GM18520 (cell line): ENCODE measurements at regions not wholly inside any gene's neighbourhood (a gene's known extent, or its start where the extent isn't known, plus 50 kb on each side); places are given as distances from the start of the nearest gene placed in this dataset.

Experiments
- ATAC-seq: cut with Tn5 transposase; IDR thresholded peaks from one replicate; pipeline ENCODE4 v1.9.1; 2021; ENCODE audit not compliant: unreplicated experiment

GRCh38 chr5:124692950-124693349 is 53.5 kb downstream of the ZNF608 start:
- ATAC-seq: no peak

GRCh38 chr5:124692324-124692723 is 54.1 kb downstream of the ZNF608 start:
- ATAC-seq: no peak

GRCh38 chr5:124689653-124690052 is 56.8 kb downstream of the ZNF608 start:
- no peak for ATAC-seq

- ATAC-seq: no peak
Observed at GRCh38 chr5:124686239-124687004, 60.0 kb downstream of the ZNF608 start.

- no peak for ATAC-seq
Observed at GRCh38 chr5:124685404-124685930, 61.0 kb downstream of the ZNF608 start.

- ATAC-seq: no peak
Observed at GRCh38 chr5:124683917-124684555, 62.4 kb downstream of the ZNF608 start.

- no peak for ATAC-seq
Observed at GRCh38 chr5:124679578-124680199, 66.8 kb downstream of the ZNF608 start.

GRCh38 chr5:124678922-124679519 is 67.4 kb downstream of the ZNF608 start:
- ATAC-seq: no peak

GRCh38 chr5:124678468-124678867 is 68.0 kb downstream of the ZNF608 start:
- no peak for ATAC-seq

GRCh38 chr5:124677374-124678351 is 68.8 kb downstream of the ZNF608 start:
- ATAC-seq: no peak

- ATAC-seq: no peak
Observed at GRCh38 chr5:124675931-124676846, 70.2 kb downstream of the ZNF608 start.

- ATAC-seq: no peak
Observed at GRCh38 chr5:124671193-124671592, 75.2 kb downstream of the ZNF608 start.

- no peak for ATAC-seq
Observed at GRCh38 chr5:124670722-124671184, 75.7 kb downstream of the ZNF608 start.

GRCh38 chr5:124669956-124670721 is 76.3 kb downstream of the ZNF608 start:
- no peak for ATAC-seq

GRCh38 chr5:124669300-124669648 is 77.2 kb downstream of the ZNF608 start:
- no peak for ATAC-seq

GRCh38 chr5:124668353-124669299 is 77.8 kb downstream of the ZNF608 start:
- ATAC-seq: no peak

- no peak for ATAC-seq
Observed at GRCh38 chr5:124665625-124666024, 80.8 kb downstream of the ZNF608 start.
